ENCODE measurements at regions not wholly inside any gene's neighbourhood (a gene's known extent, or its start where the extent isn't known, plus 50 kb on each side); places are given as distances from the start of the nearest gene placed in this dataset.

GRCh38 chr5:14011089-14012020, 66.9 kb upstream of the DNAH5 start (continued):
- TF ChIP-seq ZNF260 (CRISPR knock-in tag; IDR thresholded peaks at IDR 0.05; ENCODE audit: borderline replicate concordance, low read depth) (no peak), ARNT2 (CRISPR knock-in tag; IDR thresholded peaks at IDR 0.05; ENCODE audit: low read depth) (peak; percentile 89), THYN1 (CRISPR knock-in tag; IDR thresholded peaks at IDR 0.05; ENCODE audit: borderline replicate concordance, low read depth) (no peak), ZNF564 (CRISPR knock-in tag; IDR thresholded peaks at IDR 0.05) (0 out of 2 replicates have a peak, but pooled peaks have one; percentile 70), ZC3H13 (CRISPR knock-in tag; IDR thresholded peaks at IDR 0.05) (no peak), AHDC1 (CRISPR knock-in tag; IDR thresholded peaks at IDR 0.05; ENCODE audit: borderline replicate concordance) (no peak), SCMH1 (CRISPR knock-in tag; IDR thresholded peaks at IDR 0.05; ENCODE audit: borderline replicate concordance) (no peak), SETDB1 (CRISPR knock-in tag; IDR thresholded peaks at IDR 0.05; ENCODE audit: borderline replicate concordance) (no peak), NFE2L1 (CRISPR knock-in tag; IDR thresholded peaks at IDR 0.05; ENCODE audit: borderline replicate concordance) (no peak), ZNF562 (CRISPR knock-in tag; IDR thresholded peaks at IDR 0.05; ENCODE audit: borderline replicate concordance) (peak; percentile 70; the same call in 1 of the 2 replicates), XRCC5 (optimal IDR thresholded peaks at IDR 0.05; ENCODE audit: low read length) (peak; percentile 0), MXD4 (CRISPR knock-in tag; IDR thresholded peaks at IDR 0.05) (peak; percentile 90), CHD4 (IDR thresholded peaks at IDR 0.05; ENCODE audit: borderline replicate concordance, low read length) (no peak), U2AF2 (IDR thresholded peaks at IDR 0.05; ENCODE audit: low read depth, low read length) (peak; percentile 89; the same call in 1 of the 2 replicates), ZNF749 (CRISPR knock-in tag; IDR thresholded peaks at IDR 0.05; ENCODE audit: borderline replicate concordance) (peak; percentile 94)
- TF ChIP-seq, protein P1, sequence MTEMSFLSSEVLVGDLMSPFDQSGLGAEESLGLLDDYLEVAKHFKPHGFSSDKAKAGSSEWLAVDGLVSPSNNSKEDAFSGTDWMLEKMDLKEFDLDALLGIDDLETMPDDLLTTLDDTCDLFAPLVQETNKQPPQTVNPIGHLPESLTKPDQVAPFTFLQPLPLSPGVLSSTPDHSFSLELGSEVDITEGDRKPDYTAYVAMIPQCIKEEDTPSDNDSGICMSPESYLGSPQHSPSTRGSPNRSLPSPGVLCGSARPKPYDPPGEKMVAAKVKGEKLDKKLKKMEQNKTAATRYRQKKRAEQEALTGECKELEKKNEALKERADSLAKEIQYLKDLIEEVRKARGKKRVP (CRISPR knock-in tag; IDR thresholded peaks at IDR 0.05) = peak in 1 of 2 experiments; percentile 64; a peak in 2 of 4 replicates
- TF ChIP-seq, protein P2, sequence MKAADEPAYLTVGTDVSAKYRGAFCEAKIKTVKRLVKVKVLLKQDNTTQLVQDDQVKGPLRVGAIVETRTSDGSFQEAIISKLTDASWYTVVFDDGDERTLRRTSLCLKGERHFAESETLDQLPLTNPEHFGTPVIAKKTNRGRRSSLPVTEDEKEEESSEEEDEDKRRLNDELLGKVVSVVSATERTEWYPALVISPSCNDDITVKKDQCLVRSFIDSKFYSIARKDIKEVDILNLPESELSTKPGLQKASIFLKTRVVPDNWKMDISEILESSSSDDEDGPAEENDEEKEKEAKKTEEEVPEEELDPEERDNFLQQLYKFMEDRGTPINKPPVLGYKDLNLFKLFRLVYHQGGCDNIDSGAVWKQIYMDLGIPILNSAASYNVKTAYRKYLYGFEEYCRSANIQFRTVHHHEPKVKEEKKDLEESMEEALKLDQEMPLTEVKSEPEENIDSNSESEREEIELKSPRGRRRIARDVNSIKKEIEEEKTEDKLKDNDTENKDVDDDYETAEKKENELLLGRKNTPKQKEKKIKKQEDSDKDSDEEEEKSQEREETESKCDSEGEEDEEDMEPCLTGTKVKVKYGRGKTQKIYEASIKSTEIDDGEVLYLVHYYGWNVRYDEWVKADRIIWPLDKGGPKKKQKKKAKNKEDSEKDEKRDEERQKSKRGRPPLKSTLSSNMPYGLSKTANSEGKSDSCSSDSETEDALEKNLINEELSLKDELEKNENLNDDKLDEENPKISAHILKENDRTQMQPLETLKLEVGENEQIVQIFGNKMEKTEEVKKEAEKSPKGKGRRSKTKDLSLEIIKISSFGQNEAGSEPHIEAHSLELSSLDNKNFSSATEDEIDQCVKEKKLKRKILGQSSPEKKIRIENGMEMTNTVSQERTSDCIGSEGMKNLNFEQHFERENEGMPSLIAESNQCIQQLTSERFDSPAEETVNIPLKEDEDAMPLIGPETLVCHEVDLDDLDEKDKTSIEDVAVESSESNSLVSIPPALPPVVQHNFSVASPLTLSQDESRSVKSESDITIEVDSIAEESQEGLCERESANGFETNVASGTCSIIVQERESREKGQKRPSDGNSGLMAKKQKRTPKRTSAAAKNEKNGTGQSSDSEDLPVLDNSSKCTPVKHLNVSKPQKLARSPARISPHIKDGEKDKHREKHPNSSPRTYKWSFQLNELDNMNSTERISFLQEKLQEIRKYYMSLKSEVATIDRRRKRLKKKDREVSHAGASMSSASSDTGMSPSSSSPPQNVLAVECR (CRISPR knock-in tag; IDR thresholded peaks at IDR 0.05; ENCODE audit: borderline replicate concordance) = peak; percentile 93

Data from HepG2 (cell line).